Ectodermal cell (in vitro differentiated cells): ENCODE measurements at regions not wholly inside any gene's neighbourhood (a gene's known extent, or its start where the extent isn't known, plus 50 kb on each side); places are given as distances from the start of the nearest gene placed in this dataset.
A peak's percentile ranks its signal among the peaks of the same experiment; 100 is the strongest.

Source experiments
- H3K27ac ChIP-seq: 2 replicates; pipeline ENCODE4 v1.7.0; 2013; ENCODE audit warnings: mild to moderate bottlenecking, low read depth, low read length; ENCODE audit not compliant: insufficient read depth, poor library complexity, severe bottlenecking
- H3K27me3 ChIP-seq: 2 replicates; pipeline ENCODE4 v1.7.0; 2013; ENCODE audit warnings: mild to moderate bottlenecking, low read length; ENCODE audit not compliant: insufficient read depth, control insufficient read depth, poor library complexity, severe bottlenecking
- H3K36me3 ChIP-seq: one replicate; pipeline ENCODE4 v1.7.0; 2013; ENCODE audit warnings: low read length; ENCODE audit not compliant: control insufficient read depth, insufficient read depth
- H3K4me1 ChIP-seq: one replicate; pipeline ENCODE4 v1.7.0; 2013; ENCODE audit warnings: low read length; ENCODE audit not compliant: control insufficient read depth, insufficient read depth
- H3K4me3 ChIP-seq: 2 replicates; pipeline ENCODE4 v1.7.0; 2013; ENCODE audit warnings: low read depth, low read length, control low read depth; ENCODE audit not compliant: insufficient read depth
- H3K9me3 ChIP-seq: 2 replicates; pipeline ENCODE4 v1.7.0; 2013; ENCODE audit warnings: mild to moderate bottlenecking, low read length, moderate library complexity; ENCODE audit not compliant: control insufficient read depth
- WGBS, 2 experiments: methylation state at CpG; one replicate each; pipeline ENCODE4 v1.1.7; 2013; ENCODE audit warnings: missing lambda C conversion rate in 2 of 2; 5-methylcytosine and 5-hydroxymethylcytosine counted together

DNA sequence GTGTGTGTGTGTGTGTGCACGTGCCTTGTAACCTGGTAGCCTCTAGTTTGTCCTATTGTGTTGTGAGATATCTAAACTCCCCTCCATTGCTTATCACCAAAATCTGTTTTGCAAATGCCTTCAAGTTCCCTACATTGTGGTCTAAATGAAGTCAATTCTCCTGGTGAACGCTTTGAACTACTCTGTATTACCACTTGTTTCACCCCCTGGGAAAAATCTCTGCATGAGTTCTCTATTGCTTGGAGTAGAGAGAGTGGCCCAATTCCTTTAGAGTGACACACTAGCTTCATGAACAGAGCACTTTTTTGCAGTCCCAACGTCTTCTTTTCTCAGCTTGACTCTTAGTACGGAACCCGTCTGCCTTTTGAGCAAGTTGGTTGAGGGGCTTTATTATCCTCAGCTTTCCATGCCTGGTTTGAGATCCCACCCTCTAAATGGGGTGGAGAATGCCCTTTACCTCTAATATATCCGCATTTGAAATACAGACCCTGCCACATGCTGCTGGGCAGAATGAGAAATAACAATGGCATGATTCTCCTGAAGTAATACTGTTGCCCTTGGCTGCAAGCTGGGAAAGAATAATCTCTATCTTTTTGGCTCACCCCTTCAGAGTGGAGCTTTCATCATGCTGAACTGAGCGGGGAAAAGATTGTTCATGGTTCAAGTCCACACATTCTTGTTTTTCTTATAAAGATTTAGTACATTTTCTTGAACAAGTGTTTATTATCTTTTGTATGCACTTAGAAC is 2545.3 kb downstream of the PCDH9 start:
- Histone ChIP-seq H3K27me3 (no peaks in the 10 kb centered on the region), H3K36me3 (no peaks in the 10 kb centered on the region), H3K27ac (peak overlapping the region; percentile 30), H3K4me3 (no peak overlapping the region), H3K9me3 (no peaks in the 10 kb centered on the region), H3K4me1 (peaks cover 6% of the 10 kb centered on the region)
- 20 to 28% methylated on average over 6 of the region's 7 CpGs for WGBS, 2 experiments

DNA sequence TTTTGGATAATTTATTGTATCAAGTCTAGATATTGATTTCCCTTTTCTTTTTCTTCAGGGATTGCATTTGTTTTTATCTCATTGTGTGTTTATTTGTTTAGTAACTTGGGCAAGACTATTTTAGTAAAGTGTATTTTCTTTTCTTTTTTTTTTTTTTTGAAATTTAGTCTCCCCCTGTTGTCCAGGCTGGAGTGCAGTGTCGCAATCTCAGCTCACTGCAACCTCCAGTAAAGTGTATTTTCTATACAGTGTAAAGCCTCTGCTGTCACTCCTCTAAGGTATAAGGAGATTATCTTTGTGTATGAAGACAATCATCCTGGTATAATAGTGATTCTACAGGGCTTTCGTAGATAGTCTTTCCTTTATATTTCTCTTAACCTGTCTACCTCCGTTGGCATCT is 2546.0 kb downstream of the PCDH9 start:
- H3K27me3 ChIP-seq = no peaks in the 10 kb centered on the region
- no peak overlapping the region for H3K4me3 ChIP-seq
- H3K27ac ChIP-seq = no peak overlapping the region
- H3K36me3 ChIP-seq = no peaks in the 10 kb centered on the region
- peaks cover 6% of the 10 kb centered on the region for H3K4me1 ChIP-seq
- 57 to 73% methylated on average over 2 to 3 of the region's 3 CpGs for WGBS, 2 experiments
- no peaks in the 10 kb centered on the region for H3K9me3 ChIP-seq

DNA sequence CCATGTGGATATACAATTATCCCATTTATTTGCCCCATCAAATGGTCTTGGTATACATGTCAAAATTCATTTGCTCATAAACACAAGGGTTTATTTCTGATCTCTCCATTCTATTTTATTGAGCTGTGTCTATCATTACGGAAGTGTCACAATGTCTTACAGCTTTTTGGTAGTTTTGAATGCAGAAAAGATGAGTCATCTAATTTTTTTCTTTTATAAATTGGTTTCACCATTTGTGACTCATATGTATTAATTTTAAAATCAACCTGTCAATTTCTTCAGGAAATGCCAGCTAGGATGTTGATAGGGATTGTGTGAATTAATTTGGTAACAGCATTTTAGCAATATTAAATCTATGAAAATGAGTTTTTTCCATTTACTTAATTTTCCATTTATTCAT is 2549.4 kb downstream of the PCDH9 start:
- H3K36me3 ChIP-seq = no peaks in the 10 kb centered on the region
- no peaks in the 10 kb centered on the region for H3K27me3 ChIP-seq
- no peak overlapping the region for H3K4me3 ChIP-seq
- H3K4me1 ChIP-seq = peaks cover 6% of the 10 kb centered on the region
- no peak overlapping the region for H3K27ac ChIP-seq
- H3K9me3 ChIP-seq = no peaks in the 10 kb centered on the region
- no CpG with 5 or more reads among the region's 1 CpG for WGBS, 2 experiments

DNA sequence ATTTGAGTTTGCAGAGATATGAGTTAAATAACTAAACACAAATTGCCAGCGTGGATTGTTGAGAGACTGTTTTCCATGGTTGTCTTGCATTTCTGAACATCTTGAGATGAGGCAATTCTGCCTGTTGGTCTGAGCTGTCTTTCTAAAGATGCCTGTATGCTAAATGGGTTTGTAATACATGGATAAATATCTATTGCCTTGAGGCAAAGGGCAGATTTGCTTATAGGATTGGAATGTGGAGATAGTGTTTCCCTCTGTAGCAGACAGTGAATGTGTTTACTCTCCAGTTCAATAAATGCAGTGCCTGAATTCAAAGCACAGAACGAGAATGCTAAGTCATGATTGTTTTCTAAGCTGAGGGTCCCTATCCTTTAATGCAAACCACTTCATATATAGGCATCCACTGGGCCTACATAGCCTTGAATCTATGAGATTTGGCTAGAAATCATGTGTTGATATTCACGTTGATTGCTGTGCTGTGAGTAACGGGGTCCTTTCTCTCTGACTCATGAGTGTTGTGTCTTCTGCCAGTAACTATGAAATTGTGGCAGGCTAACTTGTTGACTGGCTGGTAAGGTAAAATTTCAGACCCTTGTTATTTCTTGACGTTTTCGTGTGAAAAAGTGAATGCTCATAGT is 2554.8 kb downstream of the PCDH9 start:
- Histone ChIP-seq H3K36me3 (no peaks in the 10 kb centered on the region), H3K4me3 (no peak overlapping the region), H3K27me3 (no peaks in the 10 kb centered on the region), H3K27ac (no peak overlapping the region), H3K9me3 (no peaks in the 10 kb centered on the region), H3K4me1 (no peaks in the 10 kb centered on the region)
- WGBS, 2 experiments = 84 to 87% methylated on average over 6 of the region's 6 CpGs

DNA sequence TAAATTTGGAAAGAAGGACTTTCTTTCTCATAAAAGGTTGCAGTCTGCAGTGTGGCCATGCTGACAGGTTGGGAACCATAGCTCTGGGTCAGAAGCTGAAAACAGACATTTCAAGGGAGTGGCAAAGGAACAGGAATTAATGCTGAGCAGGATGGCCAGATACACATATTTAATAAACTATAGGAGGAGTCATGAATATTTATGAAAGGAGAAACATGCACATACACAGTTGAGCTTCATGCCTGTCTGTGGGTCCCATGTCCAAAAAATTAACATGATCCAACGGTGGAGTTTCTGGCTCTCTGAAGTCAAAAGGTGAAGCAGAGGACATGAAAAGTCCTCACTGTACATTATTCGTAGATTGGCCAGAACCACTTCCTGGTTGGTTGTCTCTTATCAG is 2556.0 kb downstream of the PCDH9 start:
- no peak overlapping the region for H3K4me3 ChIP-seq
- no peak overlapping the region for H3K27ac ChIP-seq
- H3K36me3 ChIP-seq = no peaks in the 10 kb centered on the region
- no peaks in the 10 kb centered on the region for H3K4me1 ChIP-seq
- WGBS, 2 experiments = 96 to 97% methylated on average over 2 of the region's 2 CpGs
- no peaks in the 10 kb centered on the region for H3K9me3 ChIP-seq
- no peaks in the 10 kb centered on the region for H3K27me3 ChIP-seq

DNA sequence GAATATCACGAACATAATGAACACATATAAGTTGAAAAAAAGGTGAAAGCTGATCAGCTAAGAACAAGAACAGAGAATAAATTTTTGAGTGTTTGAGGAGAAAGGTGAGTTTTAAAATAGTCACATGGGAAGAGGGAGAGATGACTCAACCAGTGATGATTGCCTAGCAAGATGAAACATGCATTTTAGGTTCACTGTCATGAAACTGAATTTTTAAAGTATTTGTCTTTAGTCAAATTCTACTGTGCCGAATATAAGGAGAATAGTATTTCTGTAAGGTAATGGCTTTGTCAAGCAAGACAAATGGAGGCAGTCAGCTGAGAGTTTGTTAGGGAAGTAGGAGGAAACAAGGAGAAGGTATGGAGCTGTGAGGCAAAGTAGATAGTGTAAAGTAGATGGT is 2557.4 kb downstream of the PCDH9 start:
- Histone ChIP-seq H3K36me3 (no peaks in the 10 kb centered on the region), H3K27me3 (no peaks in the 10 kb centered on the region), H3K4me3 (no peak overlapping the region), H3K27ac (no peak overlapping the region), H3K9me3 (no peaks in the 10 kb centered on the region), H3K4me1 (no peaks in the 10 kb centered on the region)
- whole genome bisulfite sequencing, 2 experiments = 95 to 100% methylated on average over 2 of the region's 2 CpGs

DNA sequence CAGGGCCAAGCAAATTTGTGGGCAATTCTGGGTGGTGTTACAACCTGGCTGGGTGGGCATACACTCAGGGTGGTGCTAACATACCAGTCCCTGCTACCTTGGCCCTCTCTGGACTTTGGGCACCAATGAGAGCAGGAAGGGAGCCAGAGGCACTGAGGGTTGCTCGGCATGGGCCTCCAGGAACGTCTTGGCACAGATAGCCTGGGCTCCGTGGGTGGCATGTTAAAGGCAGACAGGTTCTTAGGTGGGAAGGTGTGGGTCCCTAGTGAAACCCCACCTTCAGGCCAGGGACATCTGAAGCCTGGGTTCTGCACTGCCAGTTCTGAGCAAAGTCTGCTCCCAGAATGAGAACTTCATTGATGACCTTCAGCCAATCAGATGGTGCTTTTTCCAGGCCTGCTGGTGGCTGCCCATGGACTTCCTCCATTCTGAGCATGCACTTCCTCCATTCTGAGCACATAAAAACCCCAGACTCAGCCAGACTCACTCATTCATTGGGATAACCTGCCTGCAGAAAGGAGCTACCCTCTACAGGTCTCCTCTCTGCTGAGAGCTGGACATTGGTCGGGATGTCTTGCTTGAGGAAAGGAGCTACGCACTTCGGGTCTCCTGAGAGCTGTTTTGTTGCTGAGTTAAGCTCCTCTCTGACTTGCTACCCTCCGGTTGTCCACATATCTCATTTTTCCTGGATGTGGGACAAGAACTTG is 2567.1 kb downstream of the PCDH9 start:
- no peaks in the 10 kb centered on the region for H3K36me3 ChIP-seq
- no peaks in the 10 kb centered on the region for H3K9me3 ChIP-seq
- H3K4me3 ChIP-seq = no peak overlapping the region
- H3K27ac ChIP-seq = no peak overlapping the region
- H3K4me1 ChIP-seq = no peaks in the 10 kb centered on the region
- no peaks in the 10 kb centered on the region for H3K27me3 ChIP-seq
- 93 to 97% methylated on average over 7 of the region's 7 CpGs for WGBS, 2 experiments

DNA sequence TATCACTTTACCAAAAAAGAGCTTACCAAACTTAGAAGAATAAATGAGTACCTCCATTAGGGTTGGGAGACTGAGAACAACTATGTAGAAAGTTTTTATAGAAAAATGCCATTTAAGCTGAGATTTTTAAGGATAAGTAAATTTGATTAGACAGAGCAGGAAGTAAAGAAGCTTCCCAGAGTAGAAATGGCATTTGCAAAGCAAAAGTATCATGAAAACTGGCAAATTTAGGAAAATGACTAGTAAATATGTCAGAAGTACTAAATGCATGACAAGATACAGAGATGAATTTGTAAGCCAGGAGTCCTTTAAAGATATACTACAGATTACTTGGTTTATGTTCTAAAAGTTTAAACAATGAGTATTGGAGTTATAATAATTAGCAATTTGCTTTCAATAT is 2581.8 kb downstream of the PCDH9 start:
- Histone ChIP-seq H3K27ac (no peak overlapping the region), H3K4me3 (no peak overlapping the region), H3K9me3 (no peaks in the 10 kb centered on the region), H3K36me3 (no peaks in the 10 kb centered on the region), H3K27me3 (no peaks in the 10 kb centered on the region), H3K4me1 (no peaks in the 10 kb centered on the region)

DNA sequence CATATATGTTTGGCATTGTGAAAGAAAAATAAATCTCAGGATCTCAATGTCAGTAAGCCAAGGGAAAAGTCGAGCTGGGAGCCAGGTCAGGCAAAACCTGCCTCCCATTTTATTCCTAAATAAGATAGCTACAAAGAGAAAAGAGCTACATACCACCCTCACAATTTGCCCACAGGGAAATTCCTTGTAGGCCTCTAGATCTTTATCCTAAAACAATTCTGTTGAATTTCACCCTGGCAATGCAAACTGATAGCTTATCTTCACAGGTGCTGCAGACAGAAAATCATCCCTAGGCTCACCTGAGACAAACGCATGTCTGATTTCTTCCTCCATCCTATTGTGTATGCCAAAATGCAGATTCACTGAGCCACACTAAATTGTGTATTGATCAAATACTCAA is 2587.1 kb downstream of the PCDH9 start:
- Histone ChIP-seq H3K4me1 (no peaks in the 10 kb centered on the region), H3K4me3 (no peak overlapping the region), H3K36me3 (no peaks in the 10 kb centered on the region), H3K27me3 (no peaks in the 10 kb centered on the region), H3K27ac (no peak overlapping the region), H3K9me3 (no peaks in the 10 kb centered on the region)
- WGBS, 2 experiments = 84 to 90% methylated on average over 2 of the region's 2 CpGs

DNA sequence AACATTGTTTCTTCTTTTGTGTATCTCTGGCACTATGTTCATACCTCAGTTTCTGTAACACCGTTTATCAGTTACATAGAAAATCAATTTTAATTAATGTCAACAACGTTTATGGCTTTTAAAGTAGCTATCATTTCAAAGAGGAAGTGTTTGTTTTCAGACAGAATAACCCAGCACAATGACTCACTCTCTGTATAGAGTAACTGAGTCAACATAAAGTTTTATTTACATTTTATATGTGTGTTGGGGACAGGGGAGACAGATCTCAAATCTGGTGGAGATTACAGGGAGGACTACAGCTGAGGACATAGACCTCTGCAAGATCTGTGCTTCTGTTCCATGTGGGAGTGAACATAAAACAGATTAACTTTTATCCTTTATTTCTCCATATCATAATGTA is 2590.1 kb downstream of the PCDH9 start:
- no peaks in the 10 kb centered on the region for H3K9me3 ChIP-seq

More for the DNA sequence above, 2590.1 kb downstream of the PCDH9 start:
- Histone ChIP-seq H3K4me1 (no peaks in the 10 kb centered on the region), H3K27me3 (no peaks in the 10 kb centered on the region), H3K36me3 (no peaks in the 10 kb centered on the region), H3K4me3 (no peak overlapping the region), H3K27ac (no peak overlapping the region)
- WGBS, 2 experiments = 95% methylated on average over 2 of the region's 2 CpGs; no CpG with 5 or more reads in 1 of the 2 experiments
